Astrocyte of the spinal cord (primary cell): ENCODE measurements at regions not wholly inside any gene's neighbourhood (a gene's known extent, or its start where the extent isn't known, plus 50 kb on each side); places are given as distances from the start of the nearest gene placed in this dataset.
"Not testable (repeated sequence)": the region's sequence is repeated elsewhere in the genome, so short reads cannot be mapped to it uniquely, and the experiment has no call there.

Source experiments
- DNase-seq: peaks from one replicate; pipeline ENCODE4 v3.0.0; 2011; ENCODE audit warnings: low read depth, low spot score
- H3K4me3 ChIP-seq: 2 replicates; pipeline ENCODE4 v1.5.1; 2011; ENCODE audit warnings: low read depth, mild to moderate bottlenecking, low read length, moderate library complexity
- in situ Hi-C: cut with HindIII; loops from 2 replicates; pipeline ENCODE4 v1.10.0; 2017; ENCODE audit warnings: low sequenced_read_pairs

- in situ Hi-C loops, DNase-seq, H3K4me3 ChIP-seq: not testable (repeated sequence)
Measured at GRCh38 chr15:85196697-85197096, 183.7 kb upstream of the AKAP13 start.

DNA sequence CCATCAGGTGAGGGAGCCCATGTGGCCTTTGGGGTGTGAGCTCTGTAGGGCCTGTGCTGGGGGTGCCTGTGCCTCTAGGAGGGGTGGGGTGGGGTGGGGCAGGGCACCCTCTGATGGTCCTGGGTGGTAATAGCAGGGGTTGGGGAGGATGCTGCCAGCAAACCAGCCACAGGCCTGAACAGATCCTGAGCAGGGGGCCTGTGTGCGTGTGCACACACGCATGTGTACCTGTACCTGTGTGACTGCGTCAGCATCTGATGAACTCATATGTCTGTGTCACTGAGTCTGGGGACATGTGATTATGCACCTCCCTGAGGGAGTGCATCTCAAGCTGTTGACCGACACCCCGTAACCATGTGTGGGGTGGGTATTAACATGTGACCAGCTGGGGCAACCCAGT lies 182.8 kb upstream of the AKAP13 start:
- DNase-seq, H3K4me3 ChIP-seq, in situ Hi-C loops: not testable (repeated sequence)

GRCh38 chr15:85198432-85198831 lies 182.0 kb upstream of the AKAP13 start:
- DNase-seq, in situ Hi-C loops, H3K4me3 ChIP-seq: not testable (repeated sequence)

GRCh38 chr15:85200215-85200614 lies 180.2 kb upstream of the AKAP13 start:
- in situ Hi-C loops, DNase-seq, H3K4me3 ChIP-seq: not testable (repeated sequence)

DNA sequence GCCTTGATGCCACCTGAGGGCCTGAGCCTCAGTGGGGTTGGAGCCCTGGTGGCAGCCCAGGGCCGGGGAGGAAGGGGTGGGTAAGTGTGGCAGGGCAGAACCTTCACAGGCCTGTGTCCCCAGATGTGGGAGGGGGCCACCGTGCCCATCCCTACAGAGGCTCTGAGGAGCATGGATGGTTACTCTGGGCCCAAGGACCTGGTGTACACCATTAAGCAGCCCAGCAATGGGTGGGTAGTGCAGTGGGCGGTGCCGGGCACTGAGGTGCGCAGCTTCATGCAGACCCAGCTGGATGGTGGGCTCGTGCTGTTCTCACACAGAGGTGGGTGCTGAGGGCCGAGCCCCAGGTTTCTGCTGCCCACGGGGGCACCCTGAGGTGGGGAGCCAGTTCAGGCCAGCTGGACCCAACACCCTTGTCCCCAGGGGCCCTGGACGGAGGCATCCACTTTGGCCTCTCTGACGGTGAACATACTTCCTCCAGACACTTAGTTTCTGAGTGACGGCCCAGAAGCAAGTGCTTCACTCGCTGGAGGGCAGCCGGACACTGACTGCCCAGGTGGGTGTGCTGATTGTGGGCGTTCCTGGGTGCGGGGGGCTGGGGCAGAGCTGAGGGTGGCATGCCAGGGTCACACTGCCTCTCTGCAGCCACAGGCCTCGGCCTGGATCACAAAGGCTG lies 179.1 kb upstream of the AKAP13 start:
- in situ Hi-C loops, H3K4me3 ChIP-seq, DNase-seq: not testable (repeated sequence)

DNA sequence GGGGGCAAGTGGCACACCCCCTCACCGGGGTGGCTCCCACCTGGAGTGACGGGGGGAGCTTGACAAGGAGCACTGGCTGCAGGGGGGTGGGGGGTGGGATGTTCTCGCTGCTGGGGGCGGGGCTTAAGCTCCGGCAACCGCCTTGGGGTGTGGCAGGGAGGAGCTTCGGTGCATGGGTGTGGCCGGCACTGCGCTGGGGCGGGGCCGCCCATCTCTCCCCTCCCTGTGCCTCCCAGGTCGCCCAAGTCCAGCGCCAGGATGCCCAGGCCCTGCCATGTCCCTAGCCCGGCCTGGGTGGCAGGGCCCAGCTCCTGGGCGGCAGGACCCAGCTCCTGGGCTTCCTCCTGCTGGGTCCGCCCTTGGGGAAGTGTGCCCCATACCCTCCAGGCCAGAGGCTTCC lies 175.9 kb upstream of the AKAP13 start:
- H3K4me3 ChIP-seq, in situ Hi-C loops, DNase-seq: not testable (repeated sequence)

DNA sequence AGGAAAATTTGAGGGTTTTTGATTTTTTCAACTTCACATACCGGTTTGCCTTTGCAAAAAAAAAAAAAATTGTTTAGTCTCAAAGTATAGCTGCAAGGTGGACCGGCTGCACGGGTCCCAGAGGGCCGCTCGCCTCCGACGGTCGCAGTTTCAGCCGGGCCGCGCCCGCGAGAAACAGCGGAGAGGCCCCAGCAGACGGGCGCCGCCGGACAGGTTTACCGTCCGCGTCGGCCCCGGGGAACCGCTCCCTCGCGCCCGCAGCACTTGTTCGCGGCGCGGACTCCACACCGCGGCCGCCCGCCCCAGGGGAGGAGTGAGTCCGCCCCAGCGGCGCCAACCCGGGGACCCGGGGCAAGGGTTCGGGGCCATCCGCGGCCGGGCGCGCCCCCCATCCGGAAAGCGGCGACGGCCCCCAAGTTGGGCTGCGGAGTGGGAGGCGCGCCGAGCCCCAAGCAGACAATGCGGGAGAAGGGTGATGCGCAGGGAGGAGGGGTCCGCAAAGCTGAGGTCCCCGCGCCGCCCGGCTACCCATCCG lies 146.5 kb upstream of the AKAP13 start:
- DNase-seq, in situ Hi-C loops: not testable (repeated sequence)
- H3K4me3 ChIP-seq, result peak overlapping the region; percentile 23

DNA sequence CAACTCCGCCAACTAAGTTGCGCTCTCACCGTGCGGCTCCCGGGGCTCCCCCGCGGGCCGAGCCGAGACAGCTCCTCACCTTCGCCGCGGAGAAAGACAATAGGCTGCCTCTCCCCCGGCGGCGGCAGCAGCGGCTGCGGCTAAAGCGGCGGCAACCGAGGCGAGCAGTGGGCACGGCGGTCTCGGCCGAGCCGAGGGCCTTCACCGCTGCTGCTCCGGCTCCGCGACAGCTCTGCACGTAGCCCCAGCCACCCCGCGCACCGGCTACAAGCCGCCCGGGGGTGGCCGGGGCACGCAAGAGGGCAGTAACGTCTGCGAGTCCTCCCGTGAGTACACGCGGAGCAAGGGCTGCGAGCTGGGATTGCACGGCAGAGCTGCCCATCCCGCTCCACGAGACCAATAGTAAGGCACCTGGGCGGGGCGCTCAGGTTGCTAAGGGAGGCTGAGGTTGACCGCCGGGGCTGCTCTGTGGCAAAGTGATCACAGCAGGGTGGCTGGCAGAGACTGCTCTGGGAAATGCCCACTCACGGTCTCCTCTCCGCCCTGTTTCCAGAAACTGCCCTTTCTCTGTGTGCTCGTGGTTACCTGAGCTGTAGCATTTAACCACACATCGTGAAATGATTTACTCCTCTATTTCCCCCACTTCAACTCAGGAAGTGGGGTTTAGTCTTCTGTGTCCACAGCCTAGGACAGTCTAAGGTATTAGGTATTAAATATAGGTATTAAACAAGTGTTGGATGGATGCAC lies 145.8 kb upstream of the AKAP13 start:
- DNase-seq, H3K4me3 ChIP-seq, in situ Hi-C loops: not testable (repeated sequence)

GRCh38 chr15:85244056-85244455 lies 136.3 kb upstream of the AKAP13 start:
- DNase-seq, H3K4me3 ChIP-seq, in situ Hi-C loops: not testable (repeated sequence)

- H3K4me3 ChIP-seq, DNase-seq, in situ Hi-C loops: not testable (repeated sequence)
Measured at GRCh38 chr15:85250938-85251542, 129.4 kb upstream of the AKAP13 start.

DNA sequence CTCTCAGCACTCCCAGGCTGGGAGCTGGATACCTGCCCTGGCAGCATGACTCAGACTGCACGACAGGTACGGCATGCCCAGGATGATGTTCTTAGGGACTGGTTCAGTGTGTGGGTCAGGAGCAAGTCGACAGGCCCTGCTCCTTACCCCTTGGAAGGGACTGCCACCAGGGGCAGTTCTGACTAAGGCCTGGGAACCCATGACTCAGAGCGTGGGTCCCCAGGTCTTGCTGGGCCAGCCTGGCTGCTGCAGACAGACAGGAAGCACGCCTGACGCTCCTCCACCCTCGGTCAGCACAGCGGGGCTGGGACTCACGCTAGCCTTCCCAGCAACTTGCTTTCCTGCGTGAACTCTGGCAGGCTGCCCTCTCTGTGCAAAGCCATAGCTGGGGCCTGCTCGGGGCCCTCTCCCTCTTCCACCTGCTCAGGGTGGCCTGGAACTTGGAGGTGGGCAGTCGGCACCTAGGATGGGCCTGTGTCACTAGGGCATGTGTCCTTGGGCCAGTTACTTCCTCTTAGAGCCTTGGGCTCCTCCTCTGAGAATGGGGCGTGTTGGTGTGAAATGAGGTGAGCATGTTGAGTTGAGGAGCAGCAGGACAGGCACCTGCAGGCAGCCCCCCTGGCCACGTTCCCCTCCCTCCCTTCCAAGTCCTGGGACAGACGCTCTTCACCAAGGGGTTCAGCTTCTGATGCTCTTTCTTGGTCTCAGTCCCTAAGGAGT lies 127.0 kb upstream of the AKAP13 start:
- not testable (repeated sequence) for H3K4me3 ChIP-seq

GRCh38 chr15:85254961-85255360 lies 125.4 kb upstream of the AKAP13 start:
- in situ Hi-C loops, DNase-seq, H3K4me3 ChIP-seq: not testable (repeated sequence)

More for the DNA sequence above, 127.0 kb upstream of the AKAP13 start:
- DNase-seq, in situ Hi-C loops: not testable (repeated sequence)

DNA sequence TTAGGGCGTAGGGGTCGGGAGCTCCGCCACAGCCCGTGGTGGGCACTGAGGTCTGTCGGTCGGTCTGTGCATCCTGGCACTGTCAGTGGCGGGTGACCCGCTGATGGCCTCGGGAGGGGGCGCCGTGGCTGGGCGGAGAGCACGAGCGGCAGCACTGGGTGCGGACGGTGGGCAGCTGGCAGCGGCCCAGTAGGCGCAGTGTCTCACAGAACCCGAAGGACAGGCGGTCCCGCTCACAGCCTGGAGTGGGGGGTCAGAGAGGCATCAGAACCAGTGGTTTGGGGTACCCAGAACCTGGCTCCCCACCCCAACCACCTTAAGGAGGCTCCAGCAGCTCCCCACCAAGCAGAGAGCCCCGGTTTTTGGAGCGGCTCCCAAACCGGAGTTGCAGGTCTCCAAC lies 124.9 kb upstream of the AKAP13 start:
- in situ Hi-C loops, DNase-seq, H3K4me3 ChIP-seq: not testable (repeated sequence)

DNA sequence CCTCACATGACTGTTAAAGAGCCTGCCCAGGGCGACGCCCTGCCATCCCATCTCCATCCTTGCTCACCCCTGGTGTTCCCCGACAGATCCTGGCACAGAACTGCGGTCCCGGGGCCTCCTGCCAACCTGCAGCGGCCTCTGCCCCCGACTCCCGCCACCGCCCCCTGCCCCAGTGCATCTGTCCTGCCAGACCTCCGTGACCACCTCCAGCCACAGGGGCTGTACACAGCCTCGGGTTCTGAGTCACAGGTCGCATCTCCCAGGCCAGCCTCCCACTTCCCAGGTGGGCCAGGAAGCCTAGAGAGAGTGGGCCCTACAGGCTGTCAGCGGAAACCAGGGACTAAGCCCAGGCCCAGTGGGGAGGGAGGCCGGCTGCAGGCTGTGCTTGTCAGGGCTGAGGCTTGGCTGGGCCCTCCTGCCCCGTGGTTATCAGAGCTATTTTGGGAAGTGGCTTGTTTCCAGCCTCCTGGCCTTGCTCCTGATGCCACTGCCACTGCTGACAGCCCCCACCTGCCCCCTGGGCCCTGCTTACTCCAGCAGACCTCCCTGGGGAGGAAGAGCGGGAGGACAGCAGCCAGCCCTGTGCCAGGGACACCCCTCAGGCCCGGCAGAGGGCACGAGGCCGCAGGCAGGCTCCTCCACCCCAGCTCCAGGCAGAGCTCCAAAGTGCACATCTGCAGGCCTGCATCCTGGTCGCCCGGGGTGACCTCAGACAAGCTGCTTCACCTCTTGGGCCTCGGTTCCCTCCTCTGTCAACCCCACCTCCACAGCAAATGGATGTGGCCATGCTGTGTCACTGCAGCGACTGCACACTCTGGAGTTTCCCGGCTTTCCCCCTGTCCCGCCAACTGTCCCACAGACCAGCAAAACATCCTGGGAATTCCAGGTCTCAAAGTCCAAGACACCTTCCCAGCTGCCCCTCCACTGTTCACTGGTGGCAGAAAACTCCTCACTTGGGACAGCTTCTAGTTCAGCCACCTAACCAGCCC lies 124.1 kb upstream of the AKAP13 start:
- DNase-seq, in situ Hi-C loops, H3K4me3 ChIP-seq: not testable (repeated sequence)

GRCh38 chr15:85258062-85258445 lies 122.3 kb upstream of the AKAP13 start:
- in situ Hi-C loops, H3K4me3 ChIP-seq, DNase-seq: not testable (repeated sequence)
